Choroid plexus epithelial cell (primary cell): ENCODE measurements at regions not wholly inside any gene's neighbourhood (a gene's known extent, or its start where the extent isn't known, plus 50 kb on each side); places are given as distances from the start of the nearest gene placed in this dataset.

Experiments
- DNase-seq: peaks from one replicate; pipeline ENCODE4 v3.0.0-alpha.2; 2010; ENCODE audit warnings: low read depth
- H3K4me3 ChIP-seq: 2 replicates; pipeline ENCODE4 v1.5.1; 2011; ENCODE audit warnings: low read depth, mild to moderate bottlenecking, control low read depth, low read length, moderate library complexity
- TF ChIP-seq, protein P1 (sequence below): conservative IDR thresholded peaks from 2 replicates; pipeline ENCODE4 v1.5.1; 2011; ENCODE audit warnings: low read depth, mild to moderate bottlenecking, control low read depth, inconsistent platforms, low read length, moderate library complexity

DNA sequence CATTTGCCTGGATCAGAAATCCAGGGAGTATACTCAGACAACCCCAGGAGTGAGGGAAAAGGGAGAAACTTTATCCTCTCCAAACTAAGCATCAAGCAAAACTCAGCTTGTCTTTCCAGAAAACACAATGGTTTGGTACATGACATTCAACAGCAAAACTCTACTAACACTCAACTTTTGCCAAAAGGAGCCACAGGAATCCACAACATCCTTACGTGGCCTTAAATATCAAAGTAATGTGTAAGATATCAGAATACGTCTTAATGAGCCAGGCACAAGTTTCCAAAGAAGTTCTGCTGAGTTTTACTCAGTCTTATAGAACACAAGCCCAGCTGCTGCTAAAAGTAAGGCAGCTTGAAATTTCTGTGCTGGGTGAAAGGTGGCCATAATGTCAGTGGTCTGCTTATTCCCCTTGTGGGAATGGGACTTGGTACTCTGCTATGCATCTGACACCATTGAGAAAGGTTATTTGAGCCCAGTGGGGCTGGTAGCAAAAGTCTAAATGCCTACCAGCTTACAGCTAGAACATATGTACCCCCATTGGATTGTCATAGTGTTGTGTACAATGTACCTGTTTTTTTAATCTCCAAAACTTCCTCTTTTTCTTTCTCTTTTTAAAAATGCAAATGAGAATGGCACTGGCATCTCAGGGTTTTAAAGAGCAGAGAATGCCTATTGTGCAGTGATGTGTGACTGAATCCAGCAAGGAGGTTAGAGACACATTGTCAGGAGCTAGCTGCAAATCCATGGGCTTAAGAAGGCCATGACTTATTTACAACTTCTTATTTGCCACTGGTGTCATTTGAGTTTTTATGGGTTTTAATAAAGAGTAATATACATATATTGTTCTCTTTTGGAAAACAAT lies 62.0 kb upstream of the ST6GALNAC3 start:
- TF ChIP-seq, protein P1, sequence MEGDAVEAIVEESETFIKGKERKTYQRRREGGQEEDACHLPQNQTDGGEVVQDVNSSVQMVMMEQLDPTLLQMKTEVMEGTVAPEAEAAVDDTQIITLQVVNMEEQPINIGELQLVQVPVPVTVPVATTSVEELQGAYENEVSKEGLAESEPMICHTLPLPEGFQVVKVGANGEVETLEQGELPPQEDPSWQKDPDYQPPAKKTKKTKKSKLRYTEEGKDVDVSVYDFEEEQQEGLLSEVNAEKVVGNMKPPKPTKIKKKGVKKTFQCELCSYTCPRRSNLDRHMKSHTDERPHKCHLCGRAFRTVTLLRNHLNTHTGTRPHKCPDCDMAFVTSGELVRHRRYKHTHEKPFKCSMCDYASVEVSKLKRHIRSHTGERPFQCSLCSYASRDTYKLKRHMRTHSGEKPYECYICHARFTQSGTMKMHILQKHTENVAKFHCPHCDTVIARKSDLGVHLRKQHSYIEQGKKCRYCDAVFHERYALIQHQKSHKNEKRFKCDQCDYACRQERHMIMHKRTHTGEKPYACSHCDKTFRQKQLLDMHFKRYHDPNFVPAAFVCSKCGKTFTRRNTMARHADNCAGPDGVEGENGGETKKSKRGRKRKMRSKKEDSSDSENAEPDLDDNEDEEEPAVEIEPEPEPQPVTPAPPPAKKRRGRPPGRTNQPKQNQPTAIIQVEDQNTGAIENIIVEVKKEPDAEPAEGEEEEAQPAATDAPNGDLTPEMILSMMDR, result no peak

DNA sequence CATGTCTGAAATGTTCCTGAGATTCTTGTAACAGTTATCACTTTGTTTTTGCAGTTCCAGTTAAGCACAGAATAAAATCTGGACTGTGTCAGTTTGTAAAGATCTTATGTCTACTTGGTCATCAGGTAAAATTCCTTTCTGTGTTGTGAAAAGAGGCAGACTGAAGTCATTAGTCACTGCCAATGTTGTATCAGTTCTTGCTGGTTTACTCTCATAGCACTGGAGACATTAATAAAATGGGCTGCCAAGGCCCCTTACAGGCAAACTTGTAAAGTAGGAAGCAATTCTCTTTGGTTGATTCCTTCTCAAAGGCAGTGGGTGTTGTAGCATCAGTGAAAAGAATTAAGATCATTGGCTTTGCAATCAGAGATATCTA lies 61.4 kb upstream of the ST6GALNAC3 start:
- TF ChIP-seq, protein P1, result no peak
- no peak for DNase-seq
- H3K4me3 ChIP-seq, result no peak overlapping the region

More for the DNA sequence above, 62.0 kb upstream of the ST6GALNAC3 start:
- DNase-seq, result no peak
- H3K4me3 ChIP-seq, result no peak overlapping the region

DNA sequence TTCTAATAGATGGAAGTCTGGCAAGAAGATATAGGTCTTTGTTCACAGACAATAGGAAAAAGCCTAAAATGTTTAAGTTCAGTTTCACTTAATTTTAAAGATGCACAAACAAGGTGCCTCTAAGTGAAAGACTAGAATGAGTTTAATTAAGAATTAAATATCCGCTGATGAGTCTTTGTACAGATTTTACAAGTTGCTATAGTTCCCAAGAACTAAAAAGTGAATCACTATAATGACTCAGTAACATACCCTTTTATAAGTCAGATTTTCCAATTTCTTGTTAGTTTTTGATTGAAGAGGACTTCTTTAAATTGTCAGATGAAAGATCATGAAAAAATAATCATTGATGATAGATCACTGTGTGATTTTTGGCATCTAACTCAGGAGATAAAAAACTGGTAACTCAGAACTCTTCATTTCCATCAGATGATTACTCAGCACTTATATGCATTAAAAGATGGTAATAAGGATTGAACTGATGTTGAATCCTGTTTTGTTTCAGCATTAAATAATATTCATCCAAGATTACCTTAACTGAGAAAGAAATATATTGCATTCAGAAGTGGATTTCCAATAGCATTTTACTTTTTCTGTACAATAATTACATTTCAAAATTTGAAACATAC lies 59.0 kb upstream of the ST6GALNAC3 start:
- no peak for DNase-seq
- TF ChIP-seq, protein P1, result no peak
- no peak overlapping the region for H3K4me3 ChIP-seq

DNA sequence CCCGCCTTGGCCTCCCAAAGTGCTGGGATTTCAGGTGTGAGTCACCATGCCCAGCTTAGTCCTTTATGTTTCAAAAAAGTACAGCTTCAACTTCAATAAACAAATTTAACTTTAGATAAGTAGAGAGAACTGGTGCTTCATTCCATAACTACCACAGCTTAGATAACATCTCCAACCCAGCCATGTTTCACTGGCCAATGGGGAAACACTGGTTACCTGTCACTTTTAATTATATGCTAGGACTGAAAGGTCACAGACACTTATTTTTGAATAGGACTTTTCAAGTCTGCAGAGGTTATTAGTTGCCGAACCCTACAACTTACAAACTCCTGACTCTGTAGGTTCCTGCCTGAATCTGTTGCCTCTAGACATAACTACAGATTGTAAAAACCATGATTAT lies 56.5 kb upstream of the ST6GALNAC3 start:
- TF ChIP-seq, protein P1, result no peak
- H3K4me3 ChIP-seq, result no peak overlapping the region
- no peak for DNase-seq

DNA sequence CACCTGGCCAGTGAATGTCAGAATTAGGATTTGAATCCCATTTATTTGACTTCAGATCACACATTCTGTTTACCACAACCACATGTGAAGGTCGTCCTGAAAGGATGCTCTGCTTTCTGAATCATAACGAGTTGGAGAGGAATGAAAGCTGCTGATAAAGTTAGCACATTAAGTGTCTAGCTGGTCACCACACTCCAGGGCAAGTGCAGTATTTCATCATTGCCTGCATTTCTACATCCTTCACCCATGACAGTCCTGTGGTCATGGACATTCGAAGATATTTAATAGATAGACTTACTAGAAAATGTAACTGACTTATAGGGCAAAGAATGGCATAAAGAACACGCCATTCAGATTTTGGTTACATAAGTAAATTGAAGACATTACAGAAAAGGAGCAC lies 52.7 kb upstream of the ST6GALNAC3 start:
- TF ChIP-seq, protein P1, result no peak
- no peak overlapping the region for H3K4me3 ChIP-seq
- no peak for DNase-seq

DNA sequence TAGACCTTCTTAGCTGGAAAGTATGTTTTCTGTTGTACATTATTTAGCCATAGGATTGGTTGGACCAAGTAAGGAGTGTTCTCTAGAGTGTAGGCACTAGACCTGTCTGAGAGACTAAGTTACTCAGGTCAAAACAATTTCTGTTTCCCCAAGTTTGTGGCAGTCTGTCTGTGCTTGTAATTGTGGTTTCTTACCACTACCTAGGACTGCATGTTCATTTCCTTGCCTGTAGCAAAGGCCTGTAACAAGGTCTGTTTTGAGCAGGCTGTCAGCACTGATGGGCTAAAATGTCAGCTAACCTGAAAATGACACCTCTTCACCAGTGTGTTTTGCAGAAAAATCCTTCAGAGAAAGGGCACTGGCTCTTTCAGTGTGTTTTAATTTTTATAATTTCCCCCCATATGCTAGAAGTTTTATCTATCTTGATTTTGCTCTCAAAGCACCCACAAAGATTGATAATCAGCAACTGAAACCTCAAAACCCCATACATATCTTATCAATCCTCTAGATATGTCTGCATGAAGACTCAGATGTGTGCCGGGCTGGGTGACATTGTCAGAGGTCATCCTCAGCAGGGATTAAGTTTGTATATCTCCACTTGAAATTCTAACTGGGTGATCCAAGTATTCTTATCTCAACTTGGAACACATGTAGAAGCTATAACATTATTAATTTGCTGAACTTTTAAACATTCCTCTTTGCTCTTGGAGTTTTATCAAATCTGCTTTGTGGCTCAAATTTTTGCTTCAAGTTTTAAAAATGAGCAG lies 50.7 kb upstream of the ST6GALNAC3 start:
- TF ChIP-seq, protein P1, result no peak
- DNase-seq, result peak; percentile 37
- no peak overlapping the region for H3K4me3 ChIP-seq
